GM12878 (cell line): ENCODE measurements at regions not wholly inside any gene's neighbourhood (a gene's known extent, or its start where the extent isn't known, plus 50 kb on each side); places are given as distances from the start of the nearest gene placed in this dataset.

ENCODE experiments used
- ATAC-seq: fragments of 200-7000 bp; cut with Tn5 transposase; 3 replicates; pipeline ENCODE4 v1.9.1; 2020; ENCODE audit warnings: mild to moderate bottlenecking, moderate library complexity
- BruUV-seq: library from RNA; stranded (reverse); fragments of 400-500 nt; replicated peaks from 2 replicates; lab custom pipeline; 2021; lab: Mats Ljungman, UMichigan
- CTCF ChIA-PET: fragments of 300-600 bp; sonication (Branson Sonifier 250); formaldehyde crosslinking; extraction: SDS; loops from one replicate; lab custom pipeline; 2021; ENCODE audit warnings: inconsistent platforms; lab: Yijun Ruan, JAX
- POLR2A ChIA-PET: fragments of 350-600 bp; formaldehyde crosslinking; extraction: SDS; loops from one replicate; lab custom pipeline; 2021; ENCODE audit warnings: inconsistent platforms; lab: Charles Lee
- RAD21 ChIA-PET: fragments of 300-600 bp; sonication (Branson Sonifier 250); formaldehyde crosslinking; loops from one replicate; lab custom pipeline; 2023; ENCODE audit warnings: antibody characterized with exemption; ENCODE audit not compliant: unreplicated experiment; lab: Charles Lee
- SMC1A ChIA-PET: fragments of 300-600 bp; sonication (Branson Sonifier 250); formaldehyde crosslinking; loops from one replicate; lab custom pipeline; 2023; ENCODE audit not compliant: unreplicated experiment, uncharacterized antibody; lab: Charles Lee
- DNase-seq: peaks from one replicate; pipeline ENCODE4 v3.0.0-alpha.2; 2011; ENCODE audit warnings: low read depth, low spot score
- FAIRE-seq: peaks from 3 replicates; lab custom pipeline; 2011; peaks lifted over from hg19 to GRCh38; lab: Jason Lieb, UNC
- H2AFZ ChIP-seq: 2 replicates; pipeline ENCODE4 v1.6.0; 2011; ENCODE audit warnings: low read depth, low read length, control low read depth; ENCODE audit not compliant: control insufficient read depth
- H3K27ac ChIP-seq: 2 replicates; pipeline ENCODE4 v1.5.1; 2011; ENCODE audit warnings: control low read depth; ENCODE audit not compliant: control insufficient read depth, insufficient read depth
- H3K27me3 ChIP-seq, 2 experiments: replicated peaks in 1 of 2; 2 replicates each; pipeline versions ENCODE4 v1.6.0 to v1.6.1; 2011; ENCODE audit warnings: low read length in 1 of 2; ENCODE audit not compliant: control insufficient read depth in 2 of 2, insufficient read depth in 2 of 2
- H3K36me3 ChIP-seq, 2 experiments: 2 replicates each; pipeline ENCODE4 v1.5.1; 2011; ENCODE audit warnings: low read length in 1 of 2; ENCODE audit not compliant: control insufficient read depth in 2 of 2, insufficient read depth in 2 of 2
- H3K4me1 ChIP-seq: 2 replicates; pipeline ENCODE4 v1.6.1; 2011; ENCODE audit warnings: mild to moderate bottlenecking, low read length, moderate library complexity, mixed read lengths; ENCODE audit not compliant: control insufficient read depth, insufficient read depth
- H3K4me2 ChIP-seq: 2 replicates; pipeline ENCODE4 v1.6.0; 2011; ENCODE audit warnings: control low read depth; ENCODE audit not compliant: control insufficient read depth, insufficient read depth
- H3K4me3 ChIP-seq: fragments of 200-600 bp; sonication (generic); 2 replicates; pipeline ENCODE4 v1.5.1; 2016
- H3K79me2 ChIP-seq: 2 replicates; pipeline ENCODE4 v1.6.0; 2011; ENCODE audit warnings: low read length; ENCODE audit not compliant: control insufficient read depth, insufficient read depth
- H3K9ac ChIP-seq: 2 replicates; pipeline ENCODE4 v1.8.0; 2011; ENCODE audit warnings: low read length, control low read depth, mixed read lengths; ENCODE audit not compliant: control insufficient read depth, insufficient read depth
- H3K9me3 ChIP-seq: replicated peaks from 3 replicates; pipeline ENCODE4 v1.5.1; 2011; ENCODE audit warnings: mild to moderate bottlenecking, low read length; ENCODE audit not compliant: control insufficient read depth, insufficient read depth
- H4K20me1 ChIP-seq: 2 replicates; pipeline ENCODE4 v1.6.0; 2011; ENCODE audit not compliant: control insufficient read depth, insufficient read depth
- BRCA1 ChIP-seq: IDR thresholded peaks from 2 replicates; pipeline ENCODE4 v1.6.1; 2011; ENCODE audit warnings: low read depth, low read length, improper control_type of control experiment
- CBX3 ChIP-seq: fragments of 200-600 bp; sonication (generic); IDR thresholded peaks from 2 replicates; pipeline ENCODE4 v1.6.1; 2016; ENCODE audit warnings: low read depth, borderline replicate concordance
- CHD4 ChIP-seq: fragments of 200-600 bp; sonication (generic); IDR thresholded peaks from 2 replicates; pipeline ENCODE4 v1.6.1; 2016; ENCODE audit warnings: mild to moderate bottlenecking
- FOS ChIP-seq: IDR thresholded peaks from 3 replicates; pipeline ENCODE4 v1.6.1; 2011; ENCODE audit warnings: borderline replicate concordance; ENCODE audit not compliant: insufficient read length; ENCODE audit errors: extremely low read depth
- HDAC2 ChIP-seq: fragments of 200-600 bp; sonication (generic); IDR thresholded peaks from 2 replicates; pipeline ENCODE4 v1.6.1; 2017
- IKZF1 ChIP-seq: fragments of 450-650 bp; conservative IDR thresholded peaks from 2 replicates; pipeline ENCODE4 v1.6.1; 2017; ENCODE audit warnings: antibody characterized with exemption, mild to moderate bottlenecking
- NRF1 ChIP-seq: conservative IDR thresholded peaks from 2 replicates; pipeline ENCODE4 v1.6.1; 2011; ENCODE audit warnings: mild to moderate bottlenecking, low read depth, low read length, improper control_type of control experiment
- POU2F2 ChIP-seq: IDR thresholded peaks from 3 replicates; pipeline ENCODE4 v1.6.1; 2011; ENCODE audit warnings: low read depth, mild to moderate bottlenecking, low read length, borderline replicate concordance
- RAD51 ChIP-seq: fragments of 450-650 bp; IDR thresholded peaks from 2 replicates; pipeline ENCODE4 v1.6.1; 2016; ENCODE audit warnings: moderate library complexity, mild to moderate bottlenecking, inconsistent platforms
- SIN3A ChIP-seq: IDR thresholded peaks from 2 replicates; pipeline ENCODE4 v1.6.1; 2012; ENCODE audit warnings: low read depth, low read length, improper control_type of control experiment
- SP1 ChIP-seq: IDR thresholded peaks from one replicate; pipeline ENCODE4 v1.6.1; 2011; ENCODE audit warnings: low read depth, low read length
- USF1 ChIP-seq: IDR thresholded peaks from 2 replicates; pipeline ENCODE4 v1.6.1; 2011; ENCODE audit warnings: borderline replicate concordance, low read depth, mild to moderate bottlenecking, moderate library complexity, mixed read lengths, low read length; ENCODE audit not compliant: insufficient read depth; ENCODE audit errors: extremely low read length
- ZBTB11 ChIP-seq: fragments of 450-650 bp; formaldehyde crosslinking; IDR thresholded peaks from 2 replicates; pipeline ENCODE4 v1.5.0; 2022; ENCODE audit warnings: mild to moderate bottlenecking, missing genetic modification characterization
- ZNF687 ChIP-seq: fragments of 450-650 bp; IDR thresholded peaks from 2 replicates; pipeline ENCODE4 v1.6.1; 2017; ENCODE audit warnings: mild to moderate bottlenecking, moderate library complexity
- WGBS: methylation state at CpG from one replicate; pipeline ENCODE4 v1.1.6; 2016; ENCODE audit warnings: low lambda C conversion rate; ENCODE audit not compliant: insufficient replicate concordance, insufficient coverage; ENCODE audit errors: missing lambda C conversion rate; 5-methylcytosine and 5-hydroxymethylcytosine counted together
- in situ Hi-C: fragments of 300-500 bp; cut with MboI; formaldehyde crosslinking; loops from 9 replicates; pipeline ENCODE4 v1.14.3; 2018; ENCODE audit warnings: mixed read lengths
- intact Hi-C: fragments of 100-400 bp; cut with micrococcal nuclease; formaldehyde crosslinking; loops from one replicate; pipeline ENCODE4 v1.14.2; 2022; ENCODE audit not compliant: unreplicated experiment

GRCh38 chr10:78224602-78225001 is 190.9 kb downstream of the RPS24 start:
- in situ Hi-C loops = no loop called here
- Histone ChIP-seq H3K4me2 (no peak overlapping the region), H3K9me3 (no peaks in the 10 kb centered on the region; the same call in 2 of the 3 replicates), H4K20me1 (no peaks in the 10 kb centered on the region), H3K27me3 (peaks cover 0 to 3% of the 10 kb centered on the region in 2 experiments; a peak in 1 of 4 replicates), H3K36me3 (no peaks in the 10 kb centered on the region), H2AFZ (no peak overlapping the region), H3K9ac (no peak overlapping the region), H3K4me3 (no peak overlapping the region), H3K79me2 (no peaks in the 10 kb centered on the region), H3K27ac (no peak overlapping the region), H3K4me1 (no peaks in the 10 kb centered on the region)
- ChIA-PET RAD21 (no interaction called here), CTCF (interaction anchor here (0.5 kb wide), 1 partner anchor 46 kb away, joined by 3 read pairs; no protein-coding TSS in a partner anchor), SMC1A (interaction anchor here (1.2 kb wide), 1 partner anchor 25 kb away, joined by 3 read pairs; no protein-coding TSS in a partner anchor), POLR2A (no interaction called here)
- DNase-seq (no peak), ATAC-seq (no peak), FAIRE-seq (no peak)
- WGBS = 27% methylated on average over 6 of the region's 6 CpGs
- no TSS peak for BruUV-seq
- intact Hi-C loops = no loop called here
- TF ChIP-seq ZBTB11 (CRISPR knock-in tag) = no peak
- no peak for TF ChIP-seq ZNF687
- TF ChIP-seq USF1 = no peak
- no peak for TF ChIP-seq SIN3A
- TF ChIP-seq CHD4 = no peak
- TF ChIP-seq CBX3 = no peak
- no peak for TF ChIP-seq FOS
- TF ChIP-seq SP1 = no peak
- no peak for TF ChIP-seq BRCA1
- TF ChIP-seq IKZF1 = no peak
- no peak for TF ChIP-seq RAD51
- TF ChIP-seq NRF1 = no peak
- TF ChIP-seq POU2F2 = no peak
- no peak for TF ChIP-seq HDAC2
